HG03097 (cell line): ENCODE measurements at regions not wholly inside any gene's neighbourhood (a gene's known extent, or its start where the extent isn't known, plus 50 kb on each side); places are given as distances from the start of the nearest gene placed in this dataset.
"Not testable (repeated sequence)": the region's sequence is repeated elsewhere in the genome, so short reads cannot be mapped to it uniquely, and the experiment has no call there.

Source experiments
- ATAC-seq: cut with Tn5 transposase; IDR thresholded peaks from one replicate; pipeline ENCODE4 v1.9.1; 2021; ENCODE audit not compliant: unreplicated experiment, low FRiP score

DNA sequence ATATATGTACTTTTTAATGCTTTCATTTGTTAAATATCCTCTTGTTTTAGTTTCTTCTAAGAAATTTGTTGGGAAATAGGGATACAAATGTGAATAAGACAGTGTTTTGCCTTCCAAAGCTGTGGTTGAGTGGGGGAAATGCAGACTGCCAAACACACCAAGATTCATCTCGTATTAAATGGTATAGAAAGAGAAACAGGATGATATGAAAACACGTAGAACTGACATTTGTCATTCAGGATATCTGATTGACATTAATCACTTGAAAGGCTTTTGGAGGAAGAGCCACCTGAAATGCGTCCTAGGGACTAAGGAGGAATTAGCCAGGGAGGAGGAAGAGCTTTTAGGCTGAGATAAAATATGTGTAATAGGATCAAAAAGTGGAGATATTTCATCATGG, 287.4 kb upstream of the SEMA3C start:
- ATAC-seq = no peak

DNA sequence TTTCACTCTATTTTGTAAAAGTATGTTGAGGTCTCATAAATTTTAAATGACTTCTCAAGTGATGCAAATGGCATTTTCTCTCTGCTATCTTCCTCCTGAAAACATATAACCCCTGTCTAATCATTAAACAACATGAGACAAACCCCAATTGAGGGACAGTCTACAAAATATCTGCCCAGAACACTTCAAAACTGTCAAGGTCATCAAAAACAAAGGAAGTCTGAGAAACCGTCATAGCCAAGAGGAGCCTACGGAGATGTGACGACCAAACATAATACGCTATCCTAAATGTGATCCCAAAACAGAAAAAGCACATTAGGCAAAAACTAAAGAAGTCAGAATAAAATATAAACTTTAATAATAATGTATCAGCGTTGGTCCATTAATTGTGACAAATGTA, 282.3 kb upstream of the SEMA3C start:
- no peak for ATAC-seq

DNA sequence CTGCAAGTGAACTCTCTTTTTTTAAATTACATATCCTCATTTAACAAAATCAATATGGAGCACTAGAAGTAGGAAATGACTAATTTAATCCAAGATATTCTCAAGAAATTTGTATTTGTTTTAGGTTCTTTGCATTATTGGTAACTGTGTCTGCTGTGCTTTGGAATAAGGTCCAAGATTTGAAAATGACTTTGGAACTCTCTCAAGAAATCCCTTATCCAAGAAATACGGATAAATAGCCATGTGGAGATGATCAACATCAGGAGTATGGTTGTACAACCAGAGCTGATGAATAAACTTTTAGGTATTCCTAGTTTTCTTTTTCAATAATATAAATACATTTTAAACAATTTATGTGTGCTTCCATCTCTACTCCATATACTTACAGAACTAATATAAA, 279.9 kb upstream of the SEMA3C start:
- ATAC-seq = no peak

DNA sequence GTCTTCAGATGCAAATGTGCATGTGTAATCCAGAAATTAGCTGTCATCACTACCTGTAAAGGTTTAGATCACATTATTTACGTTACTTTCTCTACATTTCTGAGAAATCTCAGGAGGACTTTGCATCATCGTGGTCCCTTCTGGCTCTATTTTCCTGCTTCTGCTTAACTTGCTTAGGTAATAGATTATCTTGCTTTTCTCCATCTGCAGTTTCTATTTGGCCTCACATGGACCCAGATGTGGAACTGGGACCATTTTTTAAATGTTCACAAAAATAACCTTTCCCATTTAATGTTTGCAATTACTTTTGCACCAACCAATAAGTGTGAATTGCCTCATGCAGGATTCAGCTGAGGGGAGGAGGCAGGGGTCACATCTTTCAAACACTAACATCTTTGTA, 278.4 kb upstream of the SEMA3C start:
- no peak for ATAC-seq

DNA sequence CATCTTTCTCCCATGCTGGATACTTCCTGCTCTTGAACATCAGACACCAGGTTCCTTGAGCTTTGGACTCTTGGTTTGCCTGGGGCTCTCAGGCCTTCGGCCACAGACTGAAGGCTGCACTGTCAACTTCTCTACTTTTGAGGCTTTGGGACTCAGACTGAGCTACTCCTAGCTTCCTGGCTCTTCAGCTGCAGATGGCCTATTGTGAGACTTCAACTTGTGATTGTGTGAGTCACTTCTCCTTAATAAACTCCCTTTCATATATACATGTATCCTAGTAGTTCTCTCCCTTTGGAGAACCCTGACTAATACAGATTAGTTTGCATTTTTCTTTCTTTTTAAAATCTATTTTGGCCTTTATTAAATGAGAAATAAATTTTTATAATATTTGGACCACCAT, 276.2 kb upstream of the SEMA3C start:
- ATAC-seq = no peak

DNA sequence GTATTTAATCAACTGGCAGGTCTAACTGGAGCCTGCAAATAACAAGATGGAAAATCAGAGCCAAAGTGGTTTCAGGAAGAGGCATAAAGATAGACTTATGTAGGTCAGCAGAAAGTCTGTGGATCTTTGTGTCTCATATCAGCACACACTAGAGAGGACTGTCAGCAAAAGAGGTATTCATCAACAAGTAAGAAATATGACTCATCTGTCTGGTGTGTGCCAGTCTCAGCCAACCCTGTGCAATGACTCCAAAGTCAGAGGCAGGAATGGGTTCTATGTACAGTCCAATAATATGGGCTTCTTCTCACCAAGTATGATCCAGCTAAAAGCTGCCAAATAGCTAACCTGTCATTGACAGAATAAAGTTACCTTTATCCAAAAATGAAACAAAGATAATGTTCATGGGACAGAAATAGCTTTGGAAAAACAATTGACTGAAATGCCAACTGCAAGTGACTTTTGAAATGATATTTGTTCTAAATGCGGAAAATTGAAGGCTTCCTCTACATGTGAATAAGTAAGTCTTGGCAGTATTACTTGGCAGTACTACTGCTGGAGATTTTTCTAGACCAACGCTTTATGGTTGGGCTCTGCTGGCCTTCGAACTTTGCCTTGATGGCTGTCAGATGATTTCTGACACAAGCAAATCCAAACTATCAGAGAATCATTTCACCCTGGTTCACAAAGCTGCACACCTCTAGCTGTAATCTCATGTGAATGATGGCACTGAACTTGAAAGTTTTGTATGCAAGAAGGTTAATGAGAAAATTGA, 272.3 kb upstream of the SEMA3C start:
- ATAC-seq = no peak

DNA sequence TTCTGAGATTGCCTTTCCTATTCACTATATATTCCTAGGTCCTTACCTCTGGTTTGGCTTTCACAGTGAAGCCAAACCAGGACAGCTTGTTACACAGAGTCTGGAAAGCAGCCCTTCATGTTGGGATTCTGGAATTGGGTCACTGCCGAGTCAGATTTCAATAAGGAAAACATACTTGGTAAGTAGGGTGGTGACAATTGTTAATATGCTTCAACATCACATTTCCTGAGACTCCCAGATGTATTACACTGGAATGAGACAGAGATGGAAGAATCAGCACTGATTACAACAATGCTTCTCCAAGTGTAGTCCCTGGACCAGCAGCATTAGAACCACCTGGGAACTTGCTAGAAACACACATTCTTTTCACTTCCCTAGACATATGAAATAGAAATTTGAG, 268.9 kb upstream of the SEMA3C start:
- no peak for ATAC-seq

DNA sequence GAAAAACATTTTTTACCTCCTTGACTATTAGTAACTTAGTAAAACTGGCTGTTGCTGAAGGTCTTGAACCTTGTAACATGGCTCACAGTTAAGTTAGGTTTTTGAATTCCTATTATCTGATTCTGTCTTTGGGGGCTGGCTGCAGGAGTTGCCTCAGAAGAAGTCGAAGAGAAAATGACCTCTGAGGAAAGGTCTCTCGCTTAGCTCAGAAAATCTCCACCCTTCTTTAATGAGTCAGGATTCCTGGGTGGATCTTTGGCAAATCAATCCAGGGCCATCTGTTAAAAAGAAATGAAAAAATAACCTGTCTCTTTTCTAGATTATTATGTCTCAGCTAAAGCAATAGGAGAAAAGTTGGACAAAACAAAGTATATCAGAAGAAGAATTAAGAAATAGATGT, 267.8 kb upstream of the SEMA3C start:
- no peak for ATAC-seq

DNA sequence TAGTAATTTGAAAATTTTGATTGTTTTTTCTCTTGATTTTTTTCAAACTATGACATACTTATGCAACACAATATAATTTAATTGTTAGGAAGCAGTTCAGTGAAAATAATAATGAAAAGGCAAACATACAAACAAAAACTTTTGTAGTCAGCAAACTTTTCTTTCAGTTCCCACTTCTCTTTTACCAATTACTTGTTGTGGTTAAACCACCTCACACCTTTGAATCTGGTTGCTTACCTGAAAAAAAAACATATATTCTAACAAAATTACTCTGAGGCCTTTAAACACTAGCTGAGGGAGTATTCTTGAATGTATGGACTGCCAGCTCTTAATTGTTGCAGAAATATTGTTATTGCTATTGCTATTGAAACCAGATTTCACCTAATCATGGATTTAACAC, 266.2 kb upstream of the SEMA3C start:
- no peak for ATAC-seq

DNA sequence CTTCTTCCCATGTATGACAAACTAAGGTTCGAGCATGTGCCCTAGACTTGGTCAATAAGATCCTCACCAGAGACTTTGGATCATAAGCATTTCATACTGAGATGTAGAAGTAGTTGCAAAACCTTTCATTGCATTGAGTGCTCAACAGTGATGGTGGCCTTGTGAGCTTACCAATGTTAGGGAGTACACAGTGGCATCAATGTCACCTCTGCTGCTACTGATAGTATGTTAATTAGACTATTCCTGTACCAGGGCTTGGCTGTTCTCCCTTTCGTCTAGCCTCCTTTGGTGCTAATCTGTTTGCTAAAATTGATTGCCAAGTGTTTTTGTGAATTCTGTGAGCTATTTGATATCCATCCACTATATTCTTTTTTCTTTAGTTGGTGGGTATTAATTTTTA, 264.5 kb upstream of the SEMA3C start:
- no peak for ATAC-seq

DNA sequence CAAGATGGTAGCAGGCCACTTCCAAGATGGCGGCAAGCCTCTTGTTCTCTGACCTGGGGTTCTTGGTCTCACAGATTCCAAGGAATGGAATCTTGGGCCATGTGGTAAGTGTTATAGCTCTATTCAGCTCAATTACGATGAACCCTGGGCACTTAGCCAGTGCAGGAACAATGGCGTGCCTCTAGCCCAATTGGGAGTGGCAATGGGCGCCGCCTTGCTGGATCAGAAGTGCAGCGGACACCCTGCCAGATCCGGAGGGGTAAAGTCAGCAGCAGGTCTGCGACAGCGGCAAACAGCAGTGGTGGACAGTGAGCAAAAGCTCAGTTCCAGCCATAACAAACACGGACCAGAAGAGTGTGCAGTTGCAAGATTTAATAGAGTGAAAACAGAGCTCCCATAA, 263.2 kb upstream of the SEMA3C start:
- ATAC-seq = not testable (repeated sequence)

DNA sequence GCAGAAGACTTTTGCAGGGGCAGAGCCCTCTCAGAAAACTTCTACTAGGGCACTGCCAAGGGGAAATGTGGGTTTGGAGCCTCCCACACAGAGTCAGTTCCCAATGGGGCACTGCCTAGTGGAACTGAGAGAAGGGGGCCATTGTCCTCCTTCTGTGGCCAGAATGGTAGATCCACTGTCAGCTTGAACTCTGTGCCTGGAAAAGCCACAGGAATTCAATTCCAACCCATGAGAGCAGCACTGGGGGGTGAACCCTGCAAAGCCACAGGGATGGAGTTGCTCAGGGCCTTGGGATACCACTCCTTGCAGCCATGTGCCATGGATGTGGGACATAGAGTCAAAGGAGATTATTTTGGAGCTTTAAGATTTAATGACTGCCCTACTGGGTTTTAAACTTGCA, 262.2 kb upstream of the SEMA3C start:
- no peak for ATAC-seq

DNA sequence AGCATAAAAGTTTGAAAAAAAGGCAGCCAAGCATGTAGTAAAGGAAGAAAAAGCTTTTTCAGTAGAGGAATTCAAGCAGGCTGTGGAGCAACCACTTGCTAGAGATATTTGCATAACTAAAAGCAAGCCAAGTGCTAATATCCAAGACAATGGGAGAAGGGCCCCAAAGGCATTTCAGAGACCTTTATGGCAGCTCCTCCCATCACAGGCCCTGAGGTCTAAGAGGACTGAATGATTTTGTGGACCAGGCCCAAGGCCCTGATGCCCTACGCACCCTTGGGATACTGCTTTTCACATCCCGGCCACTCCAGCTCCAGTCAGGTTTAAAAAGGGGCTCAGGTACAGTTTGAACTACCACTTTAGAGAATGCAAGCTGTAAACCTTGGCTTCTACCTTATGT, 261.7 kb upstream of the SEMA3C start:
- ATAC-seq = no peak

DNA sequence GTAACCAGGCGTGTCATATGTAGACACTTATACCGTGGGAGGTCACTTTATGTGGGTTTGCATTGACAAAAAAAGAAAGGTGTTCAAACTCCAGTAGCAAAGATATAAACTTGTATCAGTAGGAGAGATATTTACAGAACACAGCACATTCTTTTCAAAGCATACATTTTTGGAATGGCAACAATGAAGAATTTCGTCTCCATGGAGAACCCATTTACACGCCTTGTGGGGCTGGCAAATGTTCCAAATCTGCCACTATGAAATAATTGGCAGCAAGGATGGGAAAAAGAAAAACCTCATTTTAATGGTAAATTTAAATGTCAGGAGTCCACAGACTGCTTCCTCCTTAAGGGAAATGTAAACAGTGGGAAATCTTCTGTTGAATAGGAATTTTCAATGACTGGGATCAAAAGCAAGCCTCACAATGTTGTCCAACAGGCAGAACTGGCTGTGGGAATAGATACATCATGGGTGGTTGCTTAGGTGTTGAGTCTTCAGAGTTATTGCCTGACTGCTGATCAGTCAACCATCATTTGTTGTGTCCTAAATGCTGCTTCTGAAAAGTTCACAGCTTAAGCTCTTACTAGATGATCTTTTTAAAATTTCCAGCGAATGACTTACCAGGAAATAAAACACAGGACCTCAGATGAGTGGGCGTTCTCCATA, 256.6 kb upstream of the SEMA3C start:
- ATAC-seq = no peak

DNA sequence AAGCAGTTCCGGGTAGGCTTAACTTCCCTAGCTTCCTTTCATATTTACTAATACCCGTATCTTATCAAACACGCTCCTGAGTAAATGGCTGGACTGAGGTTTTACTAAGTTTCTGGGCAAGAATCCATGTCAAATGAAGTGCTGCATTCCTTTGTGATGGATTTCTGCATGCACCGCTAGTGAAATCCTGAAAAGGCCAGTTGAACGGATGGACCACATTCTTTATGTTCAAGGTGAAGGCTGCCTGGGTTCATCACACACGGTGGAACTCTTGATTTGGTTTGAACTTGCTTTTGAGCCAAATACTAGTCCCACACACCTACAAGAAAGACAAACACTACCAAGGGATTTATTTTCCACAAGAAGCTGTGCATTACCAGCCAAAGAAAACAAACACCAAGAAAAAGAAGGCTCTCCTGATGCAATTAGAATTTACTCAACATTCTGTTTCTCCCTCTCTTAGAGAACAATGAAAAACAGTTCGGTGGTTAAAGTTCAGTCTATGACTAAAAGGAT, 255.0 kb upstream of the SEMA3C start:
- no peak for ATAC-seq

DNA sequence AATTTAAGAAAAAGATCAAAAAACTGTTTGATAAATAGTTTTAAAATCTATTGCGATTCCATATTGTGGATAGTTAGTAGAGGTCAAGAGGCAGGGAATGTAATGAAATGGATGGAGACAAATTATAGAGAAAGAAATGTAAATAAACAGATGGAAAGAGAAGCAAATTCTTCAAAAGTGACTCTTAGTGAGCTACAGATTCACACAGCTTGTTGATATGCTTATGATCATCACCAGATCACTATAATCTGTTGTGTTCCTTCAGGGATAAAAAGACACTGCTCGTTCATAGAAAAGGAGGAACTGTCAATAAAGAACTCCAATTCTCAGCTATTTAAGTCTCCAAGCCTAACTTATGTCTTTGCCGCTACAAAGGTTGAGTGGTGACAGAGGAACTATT, 251.4 kb upstream of the SEMA3C start:
- ATAC-seq = no peak

DNA sequence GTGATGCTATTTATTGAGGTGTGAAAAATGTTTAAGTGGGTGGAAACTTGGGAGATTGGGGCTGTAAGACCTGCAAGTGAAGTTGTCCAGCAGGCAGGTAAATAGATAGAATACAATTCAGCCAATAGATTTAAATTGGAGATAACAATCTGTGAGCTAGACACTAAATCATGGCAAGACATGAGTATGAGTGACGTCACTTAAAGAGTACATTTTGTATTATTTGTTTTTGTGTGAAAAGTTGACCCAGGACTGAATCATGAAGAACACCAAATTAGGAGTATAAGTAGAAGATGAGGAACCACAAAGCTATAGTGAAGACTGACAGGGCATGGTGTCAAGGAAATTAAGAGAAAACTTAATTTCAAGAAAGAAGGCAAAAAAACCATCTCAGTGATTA, 249.1 kb upstream of the SEMA3C start:
- no peak for ATAC-seq

DNA sequence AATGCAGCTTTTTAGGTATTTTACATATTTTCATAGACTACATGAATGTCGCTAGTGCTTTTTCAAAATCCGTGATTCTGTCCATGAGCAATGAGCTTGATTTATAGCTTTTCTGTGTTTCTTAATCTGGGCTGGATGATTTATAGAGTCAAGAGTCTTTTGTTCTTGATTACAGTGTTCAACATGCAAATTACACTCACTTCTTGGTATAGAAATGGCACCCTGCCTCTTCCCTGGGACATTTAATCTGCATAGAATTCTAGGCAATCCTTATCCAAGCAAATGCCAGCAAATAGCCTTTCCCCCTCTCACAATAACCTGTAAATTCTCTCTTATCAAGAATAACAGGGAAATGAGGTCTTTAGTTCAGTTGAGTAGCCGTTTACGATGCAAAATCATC, 246.2 kb upstream of the SEMA3C start:
- ATAC-seq = no peak

DNA sequence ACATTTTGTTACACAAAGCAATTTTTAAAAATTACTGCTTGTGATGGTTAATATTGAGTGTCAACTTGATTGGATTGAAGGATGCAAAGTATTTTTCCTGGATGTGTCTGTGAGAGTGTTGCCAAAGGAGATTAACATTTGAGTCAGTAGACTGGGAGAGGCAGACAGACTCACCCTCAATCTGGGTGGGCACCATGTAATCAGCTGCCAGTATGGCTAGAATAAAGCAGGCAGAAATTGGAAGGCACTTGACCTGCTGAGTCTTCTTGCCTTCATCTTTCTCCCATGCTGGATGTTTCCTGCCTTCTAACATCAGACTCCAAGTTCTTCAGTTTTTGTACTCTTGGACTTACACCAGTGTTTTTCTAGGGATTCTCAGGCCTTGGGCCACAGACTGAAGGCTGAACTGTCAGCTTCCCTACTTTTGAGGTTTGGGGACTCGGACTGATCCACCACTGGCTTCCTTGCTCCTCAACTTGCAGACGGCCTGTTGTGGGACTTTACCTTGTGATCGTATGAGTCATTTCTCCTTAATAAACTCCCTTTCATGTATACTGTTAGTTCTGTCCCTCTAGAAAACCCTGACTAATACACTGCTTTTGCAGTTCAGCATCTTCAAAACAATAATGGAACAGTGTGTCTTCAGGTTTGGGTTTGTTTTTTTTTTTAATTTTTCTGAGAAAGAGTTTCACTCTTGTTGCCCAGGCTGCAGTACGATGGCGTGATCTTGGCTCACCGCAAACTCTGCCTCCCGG, 244.1 kb upstream of the SEMA3C start:
- no peak for ATAC-seq

DNA sequence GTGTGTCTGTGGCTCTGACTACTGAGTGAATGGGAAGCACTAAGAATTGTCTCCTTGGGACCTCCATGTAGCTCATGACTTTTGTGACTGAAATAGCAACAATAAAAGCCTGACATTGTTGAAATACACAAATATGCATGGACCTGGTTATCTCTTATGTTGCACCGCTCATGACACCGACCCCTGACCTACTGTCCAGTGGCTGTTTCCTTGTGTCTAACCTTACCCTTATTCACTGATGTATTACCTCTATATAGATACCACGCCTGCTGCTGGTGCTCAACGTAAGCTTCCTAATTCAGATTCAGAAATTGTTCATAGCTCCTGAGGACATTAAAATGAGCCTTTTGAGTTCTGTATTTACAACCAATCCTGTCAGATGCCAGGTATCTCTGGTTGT, 243.4 kb upstream of the SEMA3C start:
- ATAC-seq = no peak

DNA sequence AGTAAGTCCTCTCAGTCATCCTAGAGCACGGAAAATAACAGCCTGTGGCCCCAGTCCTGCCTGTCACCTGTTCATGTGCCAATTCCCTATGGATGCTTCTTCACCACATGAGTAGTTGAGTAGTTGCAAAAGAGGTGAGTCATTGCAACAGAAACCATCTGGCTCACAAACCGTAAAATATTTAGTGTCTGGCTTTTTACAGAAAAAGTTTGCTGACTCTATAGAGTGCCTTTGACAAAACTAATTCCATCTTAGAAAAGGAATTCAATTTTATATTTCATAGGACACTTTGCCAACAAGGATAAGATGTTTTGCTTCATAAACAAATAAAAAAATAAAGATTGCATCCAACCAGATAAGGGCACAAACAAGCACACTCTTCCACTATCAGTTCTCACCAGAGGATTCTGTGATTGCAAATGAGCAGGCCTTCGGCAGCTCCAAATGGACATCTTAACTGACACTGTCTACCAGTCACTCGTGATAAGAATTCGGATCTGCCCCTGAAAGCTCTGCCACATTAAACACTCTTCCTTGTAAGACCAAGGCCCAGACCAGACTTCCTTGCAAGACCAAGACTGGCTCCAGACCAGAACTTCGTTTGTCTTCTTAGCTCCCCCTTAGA, 242.7 kb upstream of the SEMA3C start:
- ATAC-seq = no peak
